CD4-positive, alpha-beta T cell (primary cell): ENCODE measurements at regions not wholly inside any gene's neighbourhood (a gene's known extent, or its start where the extent isn't known, plus 50 kb on each side); places are given as distances from the start of the nearest gene placed in this dataset.

Experiments used
- ATAC-seq: fragments of 200-7000 bp; cut with Tn5 transposase; one replicate; pipeline ENCODE4 v1.10.0; 2022; ENCODE audit warnings: mild to moderate bottlenecking; ENCODE audit not compliant: poor library complexity
- CTCF ChIA-PET: fragments of 350-600 bp; sonication (Branson Sonifier 250); formaldehyde crosslinking; loops from one replicate; lab custom pipeline; 2021; ENCODE audit warnings: antibody characterized with exemption, inconsistent platforms; lab: Charles Lee
- POLR2A ChIA-PET: fragments of 350-600 bp; sonication (Branson Sonifier 250); formaldehyde crosslinking; loops from one replicate; lab custom pipeline; 2021; ENCODE audit warnings: antibody characterized with exemption, inconsistent platforms; lab: Charles Lee
- DNase-seq, 14 experiments: peaks; one replicate each; pipeline ENCODE4 v3.0.0-alpha.2; 2013 to 2020; ENCODE audit warnings: mixed read lengths in 2 of 14
- H3K27ac ChIP-seq, 2 donors: one replicate each; pipeline versions ENCODE4 v1.5.1 to v1.7.0; 2013; ENCODE audit warnings: low read length in 2 of 2, low read depth in 1 of 2, mild to moderate bottlenecking in 1 of 2
- H3K27me3 ChIP-seq, 2 experiments: 1 replicate in 1 of 2; 2 replicates in 1 of 2; pipeline versions ENCODE4 v1.6.1 to v1.7.0; 2013; ENCODE audit warnings: low read length in 2 of 2, control low read depth in 1 of 2, mild to moderate bottlenecking in 1 of 2, moderate library complexity in 1 of 2; ENCODE audit not compliant: insufficient read depth in 2 of 2, control insufficient read depth in 1 of 2
- H3K36me3 ChIP-seq: one replicate; pipeline ENCODE4 v1.6.1; 2013; ENCODE audit warnings: low read length, control low read depth; ENCODE audit not compliant: insufficient read depth
- H3K4me1 ChIP-seq: one replicate; pipeline ENCODE4 v1.6.1; 2013; ENCODE audit warnings: low read length, control low read depth; ENCODE audit not compliant: insufficient read depth
- H3K4me3 ChIP-seq: one replicate; pipeline ENCODE4 v1.5.1; 2013; ENCODE audit warnings: mild to moderate bottlenecking, low read length, moderate library complexity
- H3K9me3 ChIP-seq, 2 experiments: 1 replicate in 1 of 2; 2 replicates in 1 of 2; pipeline versions ENCODE4 v1.6.1 to v1.7.0; 2013; ENCODE audit warnings: low read length in 2 of 2, mild to moderate bottlenecking in 2 of 2, control low read depth in 1 of 2, moderate library complexity in 1 of 2; ENCODE audit not compliant: control insufficient read depth in 1 of 2, insufficient read depth in 1 of 2
- H3K27ac Mint-ChIP-seq: one replicate; pipeline ENCODE4 v1.8.0; 2020; ENCODE audit warnings: mixed read lengths
- H3K27me3 Mint-ChIP-seq: one replicate; pipeline ENCODE4 v1.8.0; 2021; ENCODE audit warnings: mixed read lengths
- H3K36me3 Mint-ChIP-seq: one replicate; pipeline ENCODE4 v1.8.0; 2021; ENCODE audit warnings: low read depth, mixed read lengths
- H3K4me1 Mint-ChIP-seq: one replicate; pipeline ENCODE4 v1.8.0; 2021; ENCODE audit warnings: low read depth, mixed read lengths
- H3K4me3 Mint-ChIP-seq: one replicate; pipeline ENCODE4 v1.8.0; 2020; ENCODE audit warnings: mild to moderate bottlenecking, mixed read lengths
- H3K9me3 Mint-ChIP-seq: one replicate; pipeline ENCODE4 v1.8.0; 2020; ENCODE audit warnings: mixed read lengths
- intact Hi-C, 2 experiments: fragments of 100-400 bp; cut with DNase I in 1 of 2; cut with micrococcal nuclease in 1 of 2; formaldehyde crosslinking; loops; one replicate each; pipeline versions ENCODE4 v1.15.1 to v1.9.0; 2023 to 2025; cut with DNase I, micrococcal nuclease
- TF ChIP-seq, protein P1 (sequence below): fragments of 200-600 bp; IDR thresholded peaks from one replicate; pipeline ENCODE4 v1.8.0; 2022; ENCODE audit warnings: antibody characterized with exemption, mild to moderate bottlenecking

DNA sequence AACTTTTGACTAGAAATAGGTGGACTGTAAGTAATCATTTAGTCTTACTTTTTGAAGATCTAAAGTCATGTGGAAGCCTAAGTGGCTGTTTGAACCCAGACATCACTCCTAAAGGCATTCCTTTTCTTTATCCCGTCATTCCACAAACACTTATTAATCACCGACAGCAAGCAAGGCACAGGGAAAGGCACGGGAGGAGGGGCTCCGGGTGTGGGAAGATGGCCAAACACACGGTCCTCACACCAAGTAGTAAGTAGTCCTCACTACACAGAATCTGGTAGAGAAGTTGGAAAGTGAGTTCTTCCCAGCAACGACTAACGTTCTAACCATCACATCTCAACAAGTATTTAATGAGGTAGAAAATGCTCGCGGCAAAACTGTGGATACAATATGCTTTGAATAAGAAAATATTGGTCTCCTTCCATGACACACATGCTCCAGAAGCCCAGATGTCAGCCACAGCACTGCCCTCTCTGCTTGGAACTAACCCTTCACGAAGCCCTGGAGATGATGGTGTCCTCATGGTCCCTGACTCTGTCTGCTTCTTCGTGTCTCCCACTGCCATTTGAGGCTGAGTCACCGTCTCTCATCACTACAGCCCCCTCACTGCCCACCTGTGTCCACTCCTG, 202.2 kb downstream of the OPA1 start:
- DNase-seq (no peak), ATAC-seq (no peak)
- Histone ChIP-seq H3K9me3 (no peaks in the 10 kb centered on the region), H3K36me3 (no peaks in the 10 kb centered on the region), H3K27ac (no peak overlapping the region), H3K27me3 (no peaks in the 10 kb centered on the region), H3K4me3 (no peak overlapping the region), H3K4me1 (no peaks in the 10 kb centered on the region)
- TF ChIP-seq, protein P1, sequence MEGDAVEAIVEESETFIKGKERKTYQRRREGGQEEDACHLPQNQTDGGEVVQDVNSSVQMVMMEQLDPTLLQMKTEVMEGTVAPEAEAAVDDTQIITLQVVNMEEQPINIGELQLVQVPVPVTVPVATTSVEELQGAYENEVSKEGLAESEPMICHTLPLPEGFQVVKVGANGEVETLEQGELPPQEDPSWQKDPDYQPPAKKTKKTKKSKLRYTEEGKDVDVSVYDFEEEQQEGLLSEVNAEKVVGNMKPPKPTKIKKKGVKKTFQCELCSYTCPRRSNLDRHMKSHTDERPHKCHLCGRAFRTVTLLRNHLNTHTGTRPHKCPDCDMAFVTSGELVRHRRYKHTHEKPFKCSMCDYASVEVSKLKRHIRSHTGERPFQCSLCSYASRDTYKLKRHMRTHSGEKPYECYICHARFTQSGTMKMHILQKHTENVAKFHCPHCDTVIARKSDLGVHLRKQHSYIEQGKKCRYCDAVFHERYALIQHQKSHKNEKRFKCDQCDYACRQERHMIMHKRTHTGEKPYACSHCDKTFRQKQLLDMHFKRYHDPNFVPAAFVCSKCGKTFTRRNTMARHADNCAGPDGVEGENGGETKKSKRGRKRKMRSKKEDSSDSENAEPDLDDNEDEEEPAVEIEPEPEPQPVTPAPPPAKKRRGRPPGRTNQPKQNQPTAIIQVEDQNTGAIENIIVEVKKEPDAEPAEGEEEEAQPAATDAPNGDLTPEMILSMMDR = no peak
- Mint-ChIP-seq H3K9me3 (no peaks in the 10 kb centered on the region), H3K36me3 (no peaks in the 10 kb centered on the region), H3K4me3 (no peak overlapping the region), H3K27ac (no peak overlapping the region), H3K27me3 (no peaks in the 10 kb centered on the region), H3K4me1 (no peaks in the 10 kb centered on the region)
- CTCF ChIA-PET = no interaction called here
- intact Hi-C loops = no loop called here
- POLR2A ChIA-PET = no interaction called here

DNA sequence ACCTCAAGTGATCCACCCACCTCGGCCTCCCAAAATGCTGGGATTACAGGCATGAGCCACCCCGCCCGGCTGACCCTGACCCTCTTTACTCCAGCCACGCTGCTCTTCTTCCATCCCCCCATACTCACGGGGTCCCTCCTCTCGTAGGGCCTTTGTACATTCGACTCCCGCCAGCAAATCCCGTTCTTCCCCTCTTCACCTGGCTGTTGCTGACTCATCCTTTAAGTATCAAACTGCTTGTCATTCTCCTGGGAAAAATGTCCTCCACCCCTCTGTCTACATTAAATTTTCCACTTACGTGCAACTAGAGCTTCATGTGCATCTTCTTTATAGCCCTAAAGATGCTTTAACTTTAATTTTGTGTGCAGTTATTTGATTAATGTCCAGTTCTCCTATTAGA, 203.1 kb downstream of the OPA1 start:
- intact Hi-C loops = no loop called here
- no peak overlapping the region for H3K4me3 Mint-ChIP-seq
- no peaks in the 10 kb centered on the region for H3K36me3 ChIP-seq
- no peak overlapping the region for H3K4me3 ChIP-seq
- no peaks in the 10 kb centered on the region for H3K27me3 Mint-ChIP-seq
- CTCF ChIA-PET = no interaction called here
- H3K4me1 ChIP-seq = no peaks in the 10 kb centered on the region
- ATAC-seq (no peak), DNase-seq (no peak)
- no peaks in the 10 kb centered on the region for H3K9me3 ChIP-seq
- no peaks in the 10 kb centered on the region for H3K36me3 Mint-ChIP-seq
- H3K9me3 Mint-ChIP-seq = no peaks in the 10 kb centered on the region
- H3K4me1 Mint-ChIP-seq = no peaks in the 10 kb centered on the region
- no peak overlapping the region for H3K27ac Mint-ChIP-seq
- H3K27me3 ChIP-seq = no peaks in the 10 kb centered on the region
- TF ChIP-seq, protein P1 = no peak
- H3K27ac ChIP-seq = no peak overlapping the region
- POLR2A ChIA-PET = no interaction called here

DNA sequence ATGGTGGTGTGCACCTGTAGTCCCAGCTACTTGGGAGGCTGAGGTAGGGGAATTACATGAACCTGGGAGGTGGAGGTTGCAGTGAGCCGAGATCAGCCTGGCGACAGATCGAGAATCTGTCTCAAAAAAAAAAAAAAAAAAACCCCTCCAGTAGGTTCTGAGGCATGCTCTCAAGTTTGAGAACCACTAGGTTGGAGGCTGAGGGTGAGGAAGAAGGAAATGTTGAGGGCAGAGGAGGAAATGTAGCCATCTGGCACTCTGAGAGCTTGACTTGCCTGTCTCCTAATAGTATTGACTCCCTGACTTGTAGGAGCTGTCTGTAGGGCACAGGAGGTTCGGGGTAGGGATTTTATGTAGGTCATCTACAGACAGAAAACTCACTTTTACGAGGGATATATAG, 204.6 kb downstream of the OPA1 start:
- Mint-ChIP-seq H3K9me3 (no peaks in the 10 kb centered on the region), H3K27me3 (no peaks in the 10 kb centered on the region), H3K27ac (no peak overlapping the region), H3K4me3 (no peak overlapping the region), H3K36me3 (no peaks in the 10 kb centered on the region), H3K4me1 (no peaks in the 10 kb centered on the region)
- H3K27me3 ChIP-seq = no peaks in the 10 kb centered on the region
- no peak for ATAC-seq
- DNase-seq = no peak
- no peaks in the 10 kb centered on the region for H3K36me3 ChIP-seq
- no peak overlapping the region for H3K27ac ChIP-seq
- no peaks in the 10 kb centered on the region for H3K4me1 ChIP-seq
- H3K9me3 ChIP-seq = no peaks in the 10 kb centered on the region
- ChIA-PET POLR2A (no interaction called here), CTCF (no interaction called here)
- H3K4me3 ChIP-seq = no peak overlapping the region
- TF ChIP-seq, protein P1 = no peak
- intact Hi-C loops = no loop called here
